Osteocyte (in vitro differentiated cells): ENCODE measurements at regions not wholly inside any gene's neighbourhood (a gene's known extent, or its start where the extent isn't known, plus 50 kb on each side); places are given as distances from the start of the nearest gene placed in this dataset.
"Not testable (repeated sequence)": the region's sequence is repeated elsewhere in the genome, so short reads cannot be mapped to it uniquely, and the experiment has no call there.

Experiments used
- DNase-seq: peaks from one replicate; pipeline ENCODE4 v3.0.0; 2021; ENCODE audit warnings: mixed read lengths; ENCODE audit not compliant: unreplicated experiment; ENCODE audit errors: extremely low spot score
- H3K27ac Mint-ChIP-seq: one replicate; pipeline ENCODE4 v1.8.0; 2021; ENCODE audit warnings: mild to moderate bottlenecking, mixed read lengths; ENCODE audit not compliant: unreplicated experiment
- H3K27me3 Mint-ChIP-seq: one replicate; pipeline ENCODE4 v1.8.0; 2021; ENCODE audit warnings: mixed read lengths; ENCODE audit not compliant: unreplicated experiment
- H3K36me3 Mint-ChIP-seq: one replicate; pipeline ENCODE4 v1.8.0; 2021; ENCODE audit warnings: mixed read lengths; ENCODE audit not compliant: unreplicated experiment
- H3K4me1 Mint-ChIP-seq: one replicate; pipeline ENCODE4 v1.8.0; 2021; ENCODE audit warnings: mixed read lengths; ENCODE audit not compliant: unreplicated experiment
- H3K4me3 Mint-ChIP-seq: one replicate; pipeline ENCODE4 v1.8.0; 2021; ENCODE audit warnings: mild to moderate bottlenecking, moderate library complexity, mixed read lengths; ENCODE audit not compliant: unreplicated experiment
- H3K9me3 Mint-ChIP-seq: one replicate; pipeline ENCODE4 v1.8.0; 2021; ENCODE audit warnings: mixed read lengths; ENCODE audit not compliant: unreplicated experiment
- CTCF ChIP-seq: fragments of 200-600 bp; sonication (generic); IDR thresholded peaks from 2 replicates; pipeline ENCODE4 v1.5.0; 2021; ENCODE audit warnings: antibody characterized with exemption, mild to moderate bottlenecking, moderate library complexity

- DNase-seq, result no peak
- Mint-ChIP-seq H3K27me3 (no peaks in the 10 kb centered on the region), H3K4me3 (no peak overlapping the region), H3K27ac (no peak overlapping the region), H3K4me1 (no peaks in the 10 kb centered on the region), H3K9me3 (peaks cover 6% of the 10 kb centered on the region), H3K36me3 (no peaks in the 10 kb centered on the region)
- TF ChIP-seq CTCF, result no peak
Observed at GRCh38 chr7:49022448-49022847, 98.1 kb downstream of the CDC14C start.

GRCh38 chr7:49023345-49024328 lies 99.3 kb downstream of the CDC14C start:
- DNase-seq, result no peak
- peaks cover 6% of the 10 kb centered on the region for H3K9me3 Mint-ChIP-seq

GRCh38 chr7:49030221-49030620 lies 105.9 kb downstream of the CDC14C start:
- H3K4me1 Mint-ChIP-seq, result no peaks in the 10 kb centered on the region
- no peaks in the 10 kb centered on the region for H3K27me3 Mint-ChIP-seq
- H3K36me3 Mint-ChIP-seq, result no peaks in the 10 kb centered on the region
- no peak overlapping the region for H3K4me3 Mint-ChIP-seq
- no peak for TF ChIP-seq CTCF
- H3K9me3 Mint-ChIP-seq, result no peaks in the 10 kb centered on the region
- no peak for DNase-seq
- no peak overlapping the region for H3K27ac Mint-ChIP-seq

More at GRCh38 chr7:49023345-49024328, 99.3 kb downstream of the CDC14C start:
- Mint-ChIP-seq H3K27ac (no peak overlapping the region), H3K36me3 (no peaks in the 10 kb centered on the region), H3K4me3 (no peak overlapping the region), H3K27me3 (no peaks in the 10 kb centered on the region), H3K4me1 (no peaks in the 10 kb centered on the region)
- TF ChIP-seq CTCF, result no peak

- H3K27ac Mint-ChIP-seq, H3K9me3 Mint-ChIP-seq, H3K27me3 Mint-ChIP-seq, DNase-seq, H3K36me3 Mint-ChIP-seq, H3K4me3 Mint-ChIP-seq, H3K4me1 Mint-ChIP-seq: not testable (repeated sequence)
Observed at GRCh38 chr7:49033140-49033539, 108.8 kb downstream of the CDC14C start.

GRCh38 chr7:49037346-49038210 lies 113.2 kb downstream of the CDC14C start:
- Mint-ChIP-seq H3K9me3 (no peaks in the 10 kb centered on the region), H3K4me3 (no peak overlapping the region), H3K27ac (no peak overlapping the region), H3K27me3 (no peaks in the 10 kb centered on the region), H3K4me1 (no peaks in the 10 kb centered on the region), H3K36me3 (no peaks in the 10 kb centered on the region)
- no peak for TF ChIP-seq CTCF
- no peak for DNase-seq
